ENCODE measurements at regions not wholly inside any gene's neighbourhood (a gene's known extent, or its start where the extent isn't known, plus 50 kb on each side); places are given as distances from the start of the nearest gene placed in this dataset.
A peak's percentile ranks its signal among the peaks of the same experiment; 100 is the strongest.

GRCh38 chr10:108904163-108904838 is 1019.0 kb downstream of the XPNPEP1 start:
- peak; percentile 12 for DNase-seq (ENCODE audit: unreplicated experiment)
- Mint-ChIP-seq H3K27ac (ENCODE audit: low read depth, unreplicated experiment) (no peak overlapping the region), H3K27me3 (ENCODE audit: insufficient read depth, unreplicated experiment) (no peaks in the 10 kb centered on the region), H3K9me3 (ENCODE audit: unreplicated experiment) (no peaks in the 10 kb centered on the region), H3K4me3 (ENCODE audit: unreplicated experiment) (no peak overlapping the region), H3K36me3 (ENCODE audit: insufficient read depth, unreplicated experiment) (no peaks in the 10 kb centered on the region), H3K4me1 (ENCODE audit: insufficient read depth, unreplicated experiment) (peaks cover 12% of the 10 kb centered on the region)
- BruUV-seq (replicated peaks), result no TSS peak
- TF ChIP-seq, protein P1, sequence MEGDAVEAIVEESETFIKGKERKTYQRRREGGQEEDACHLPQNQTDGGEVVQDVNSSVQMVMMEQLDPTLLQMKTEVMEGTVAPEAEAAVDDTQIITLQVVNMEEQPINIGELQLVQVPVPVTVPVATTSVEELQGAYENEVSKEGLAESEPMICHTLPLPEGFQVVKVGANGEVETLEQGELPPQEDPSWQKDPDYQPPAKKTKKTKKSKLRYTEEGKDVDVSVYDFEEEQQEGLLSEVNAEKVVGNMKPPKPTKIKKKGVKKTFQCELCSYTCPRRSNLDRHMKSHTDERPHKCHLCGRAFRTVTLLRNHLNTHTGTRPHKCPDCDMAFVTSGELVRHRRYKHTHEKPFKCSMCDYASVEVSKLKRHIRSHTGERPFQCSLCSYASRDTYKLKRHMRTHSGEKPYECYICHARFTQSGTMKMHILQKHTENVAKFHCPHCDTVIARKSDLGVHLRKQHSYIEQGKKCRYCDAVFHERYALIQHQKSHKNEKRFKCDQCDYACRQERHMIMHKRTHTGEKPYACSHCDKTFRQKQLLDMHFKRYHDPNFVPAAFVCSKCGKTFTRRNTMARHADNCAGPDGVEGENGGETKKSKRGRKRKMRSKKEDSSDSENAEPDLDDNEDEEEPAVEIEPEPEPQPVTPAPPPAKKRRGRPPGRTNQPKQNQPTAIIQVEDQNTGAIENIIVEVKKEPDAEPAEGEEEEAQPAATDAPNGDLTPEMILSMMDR (IDR thresholded peaks at IDR 0.05; ENCODE audit: unreplicated experiment), result no peak
- intact Hi-C loops (cut with micrococcal nuclease), result no loop called here
- CTCF ChIA-PET, result interaction anchor here (0.5 to 1.2 kb wide), 4 partner anchors 9 to 844 kb away, joined by 3 to 5 read pairs (median 4); no protein-coding TSS in a partner anchor
- POLR2A ChIA-PET, result interaction anchor here (0.5 kb wide), 1 partner anchor 66 kb away, joined by 3 read pairs; no protein-coding TSS in a partner anchor

GRCh38 chr10:108902619-108903285 is 1020.6 kb downstream of the XPNPEP1 start:
- H3K36me3 Mint-ChIP-seq (ENCODE audit: insufficient read depth, unreplicated experiment), result no peaks in the 10 kb centered on the region
- CTCF ChIA-PET, result interaction anchor here (0.6 to 1.5 kb wide), 2 partner anchors 9 to 584 kb away, joined by 3 to 5 read pairs; no protein-coding TSS in a partner anchor
- no peak overlapping the region for H3K27ac Mint-ChIP-seq (ENCODE audit: low read depth, unreplicated experiment)
- H3K9me3 Mint-ChIP-seq (ENCODE audit: unreplicated experiment), result no peaks in the 10 kb centered on the region
- no TSS peak for BruUV-seq (replicated peaks)
- TF ChIP-seq, protein P1 (IDR thresholded peaks at IDR 0.05; ENCODE audit: unreplicated experiment), result no peak
- peaks cover 12% of the 10 kb centered on the region for H3K4me1 Mint-ChIP-seq (ENCODE audit: insufficient read depth, unreplicated experiment)
- no peaks in the 10 kb centered on the region for H3K27me3 Mint-ChIP-seq (ENCODE audit: insufficient read depth, unreplicated experiment)
- DNase-seq (ENCODE audit: unreplicated experiment), result no peak
- intact Hi-C loops (cut with micrococcal nuclease), result no loop called here
- POLR2A ChIA-PET, result no interaction called here
- H3K4me3 Mint-ChIP-seq (ENCODE audit: unreplicated experiment), result no peak overlapping the region

GRCh38 chr10:108901781-108902618 is 1021.3 kb downstream of the XPNPEP1 start:
- no peaks in the 10 kb centered on the region for H3K27me3 Mint-ChIP-seq (ENCODE audit: insufficient read depth, unreplicated experiment)
- H3K9me3 Mint-ChIP-seq (ENCODE audit: unreplicated experiment), result no peaks in the 10 kb centered on the region
- H3K4me3 Mint-ChIP-seq (ENCODE audit: unreplicated experiment), result no peak overlapping the region
- DNase-seq (ENCODE audit: unreplicated experiment), result no peak
- no peak overlapping the region for H3K27ac Mint-ChIP-seq (ENCODE audit: low read depth, unreplicated experiment)
- H3K36me3 Mint-ChIP-seq (ENCODE audit: insufficient read depth, unreplicated experiment), result no peaks in the 10 kb centered on the region
- H3K4me1 Mint-ChIP-seq (ENCODE audit: insufficient read depth, unreplicated experiment), result peaks cover 12% of the 10 kb centered on the region
- TF ChIP-seq, protein P1 (IDR thresholded peaks at IDR 0.05; ENCODE audit: unreplicated experiment), result no peak
- intact Hi-C loops (cut with micrococcal nuclease), result no loop called here
- POLR2A ChIA-PET, result no interaction called here
- no TSS peak for BruUV-seq (replicated peaks)
- CTCF ChIA-PET, result interaction anchor here (1.5 kb wide), 1 partner anchor 10 kb away, joined by 5 read pairs; no protein-coding TSS in a partner anchor

- Mint-ChIP-seq H3K27me3 (ENCODE audit: insufficient read depth, unreplicated experiment) (no peaks in the 10 kb centered on the region), H3K4me3 (ENCODE audit: unreplicated experiment) (no peak overlapping the region), H3K4me1 (ENCODE audit: insufficient read depth, unreplicated experiment) (peaks cover 8% of the 10 kb centered on the region), H3K27ac (ENCODE audit: low read depth, unreplicated experiment) (no peak overlapping the region), H3K9me3 (ENCODE audit: unreplicated experiment) (no peaks in the 10 kb centered on the region), H3K36me3 (ENCODE audit: insufficient read depth, unreplicated experiment) (no peaks in the 10 kb centered on the region)
- TF ChIP-seq, protein P1 (IDR thresholded peaks at IDR 0.05; ENCODE audit: unreplicated experiment), result no peak
- POLR2A ChIA-PET, result no interaction called here
- no TSS peak for BruUV-seq (replicated peaks)
- intact Hi-C loops (cut with micrococcal nuclease), result no loop called here
- DNase-seq (ENCODE audit: unreplicated experiment), result no peak
- CTCF ChIA-PET, result no interaction called here
These were observed 1023.6 kb downstream of the XPNPEP1 start for GRCh38 chr10:108899670-108900069.

Data from MCF 10A (cell line).